ENCODE measurements at regions not wholly inside any gene's neighbourhood (a gene's known extent, or its start where the extent isn't known, plus 50 kb on each side); places are given as distances from the start of the nearest gene placed in this dataset.
"Not testable (repeated sequence)": the region's sequence is repeated elsewhere in the genome, so short reads cannot be mapped to it uniquely, and the experiment has no call there.

GRCh38 chr1:109857702-109858101, 52.9 kb upstream of the CSF1 start:
- not testable (repeated sequence) for H3K4me3 ChIP-seq, H3K9ac ChIP-seq, H3K27me3 ChIP-seq, H3K36me3 ChIP-seq, H3K4me2 ChIP-seq, H4K20me1 ChIP-seq, H3K27ac ChIP-seq, H3K4me1 ChIP-seq
- H3K9me3 ChIP-seq (replicated peaks in 1 of 11), result peaks cover 0 to 11% (median 5%) of the 10 kb centered on the region in 11 experiments; a peak in 6 of 22 replicates

GRCh38 chr1:109855986-109856385, 54.7 kb upstream of the CSF1 start:
- peaks cover 0 to 12% (median 0%) of the 10 kb centered on the region in 11 experiments; a peak in 3 of 22 replicates for H3K9me3 ChIP-seq (replicated peaks in 1 of 11)
- not testable (repeated sequence) for H3K9ac ChIP-seq, H3K27ac ChIP-seq, H3K4me1 ChIP-seq, H3K27me3 ChIP-seq, H4K20me1 ChIP-seq, H3K4me2 ChIP-seq, H3K36me3 ChIP-seq, H3K4me3 ChIP-seq

- not testable (repeated sequence) for H4K20me1 ChIP-seq, H3K27ac ChIP-seq, H3K27me3 ChIP-seq, H3K9ac ChIP-seq, H3K4me3 ChIP-seq, H3K36me3 ChIP-seq, H3K4me2 ChIP-seq
- Histone ChIP-seq H3K4me1 (peaks cover 0 to 12% (median 7%) of the 10 kb centered on the region in 10 experiments; a peak in 9 of 20 replicates), H3K9me3 (replicated peaks in 1 of 11) (peaks cover 0 to 12% (median 0%) of the 10 kb centered on the region in 11 experiments; a peak in 2 of 22 replicates)
These were observed 56.7 kb upstream of the CSF1 start for GRCh38 chr1:109853972-109854371.

GRCh38 chr1:109852221-109853015, 58.2 kb upstream of the CSF1 start:
- not testable (repeated sequence) for H4K20me1 ChIP-seq, H3K27ac ChIP-seq, H3K36me3 ChIP-seq, H3K4me3 ChIP-seq, H3K9ac ChIP-seq, H3K4me2 ChIP-seq, H3K27me3 ChIP-seq
- H3K9me3 ChIP-seq (replicated peaks in 1 of 11), result peaks cover 0 to 12% (median 0%) of the 10 kb centered on the region in 11 experiments; a peak in 2 of 22 replicates
- peaks cover 0 to 12% (median 7%) of the 10 kb centered on the region in 10 experiments; a peak in 9 of 20 replicates for H3K4me1 ChIP-seq

GRCh38 chr1:109850827-109851226, 59.8 kb upstream of the CSF1 start:
- H4K20me1 ChIP-seq, result no peaks in the 10 kb centered on the region
- H3K4me2 ChIP-seq, result no peak overlapping the region
- no peaks in the 10 kb centered on the region for H3K36me3 ChIP-seq
- H3K27me3 ChIP-seq, result no peaks in the 10 kb centered on the region
- H3K4me3 ChIP-seq, result no peak overlapping the region
- peaks cover 0 to 17% (median 10%) of the 10 kb centered on the region in 10 experiments; a peak in 16 of 20 replicates for H3K4me1 ChIP-seq
- no peak overlapping the region for H3K27ac ChIP-seq
- peaks cover 0 to 12% (median 0%) of the 10 kb centered on the region in 11 experiments; a peak in 2 of 22 replicates for H3K9me3 ChIP-seq (replicated peaks in 1 of 11)
- TF ChIP-seq Cebpa-rat (IDR thresholded peaks at IDR 0.05), result no peak
- H3K9ac ChIP-seq, result no peak overlapping the region

- Histone ChIP-seq H3K36me3 (no peaks in the 10 kb centered on the region), H3K27ac (no peak overlapping the region), H3K27me3 (no peaks in the 10 kb centered on the region), H3K4me2 (no peak overlapping the region; a peak in 1 of 22 replicates), H3K4me3 (no peak overlapping the region), H3K9me3 (replicated peaks in 1 of 11) (peaks cover 0 to 12% (median 0%) of the 10 kb centered on the region in 11 experiments; a peak in 2 of 22 replicates), H3K9ac (no peak overlapping the region), H4K20me1 (no peaks in the 10 kb centered on the region), H3K4me1 (peaks cover 0 to 19% (median 11%) of the 10 kb centered on the region in 10 experiments; a peak in 16 of 20 replicates)
- no peak for TF ChIP-seq Cebpa-rat (IDR thresholded peaks at IDR 0.05)
These were observed 60.5 kb upstream of the CSF1 start for GRCh38 chr1:109850194-109850593.

- Histone ChIP-seq H3K9ac (no peak overlapping the region), H3K27me3 (no peaks in the 10 kb centered on the region), H4K20me1 (no peaks in the 10 kb centered on the region), H3K36me3 (no peaks in the 10 kb centered on the region), H3K4me1 (peaks cover 0 to 19% (median 11%) of the 10 kb centered on the region in 10 experiments; a peak in 16 of 20 replicates), H3K27ac (no peak overlapping the region), H3K4me3 (no peak overlapping the region), H3K9me3 (replicated peaks in 1 of 11) (peaks cover 0 to 12% (median 0%) of the 10 kb centered on the region in 11 experiments; a peak in 2 of 22 replicates), H3K4me2 (peak overlapping the region in 3 of 11 experiments; percentile 3 to 31 (median 25); a peak in 5 of 22 replicates)
- TF ChIP-seq Cebpa-rat (IDR thresholded peaks at IDR 0.05), result no peak
These were observed 61.0 kb upstream of the CSF1 start for GRCh38 chr1:109849655-109850054.

- Histone ChIP-seq H3K36me3 (no peaks in the 10 kb centered on the region), H4K20me1 (no peaks in the 10 kb centered on the region), H3K9me3 (replicated peaks in 1 of 11) (peaks cover 0 to 8% (median 0%) of the 10 kb centered on the region in 11 experiments; a peak in 2 of 22 replicates), H3K9ac (no peak overlapping the region), H3K27ac (no peak overlapping the region), H3K4me1 (peaks cover 0 to 19% (median 11%) of the 10 kb centered on the region in 10 experiments; a peak in 16 of 20 replicates), H3K4me3 (no peak overlapping the region), H3K4me2 (no peak overlapping the region), H3K27me3 (no peaks in the 10 kb centered on the region)
- no peak for TF ChIP-seq Cebpa-rat (IDR thresholded peaks at IDR 0.05)
These were observed 63.4 kb upstream of the CSF1 start for GRCh38 chr1:109847251-109847650.

GRCh38 chr1:109846846-109847245, 63.8 kb upstream of the CSF1 start:
- peaks cover 0 to 19% (median 11%) of the 10 kb centered on the region in 10 experiments; a peak in 16 of 20 replicates for H3K4me1 ChIP-seq
- TF ChIP-seq Cebpa-rat (IDR thresholded peaks at IDR 0.05), result no peak
- H3K9me3 ChIP-seq (replicated peaks in 1 of 11), result peaks cover 0 to 7% (median 0%) of the 10 kb centered on the region in 11 experiments; a peak in 1 of 22 replicates
- H3K27me3 ChIP-seq, result no peaks in the 10 kb centered on the region
- H4K20me1 ChIP-seq, result no peaks in the 10 kb centered on the region
- no peak overlapping the region for H3K27ac ChIP-seq
- no peaks in the 10 kb centered on the region for H3K36me3 ChIP-seq
- no peak overlapping the region for H3K9ac ChIP-seq
- H3K4me2 ChIP-seq, result no peak overlapping the region
- H3K4me3 ChIP-seq, result no peak overlapping the region
